BE2C (cell line): ENCODE measurements at regions not wholly inside any gene's neighbourhood (a gene's known extent, or its start where the extent isn't known, plus 50 kb on each side); places are given as distances from the start of the nearest gene placed in this dataset.
"Not testable (repeated sequence)": the region's sequence is repeated elsewhere in the genome, so short reads cannot be mapped to it uniquely, and the experiment has no call there.

ENCODE experiments used
- DNase-seq: peaks from one replicate; pipeline ENCODE4 v3.0.0-alpha.2; 2020
- H3K27me3 ChIP-seq: fragments of 250-450 bp; sonication (Bioruptor Pico); 2 replicates; pipeline ENCODE4 v1.5.1; 2020; ENCODE audit warnings: mild to moderate bottlenecking
- H3K36me3 ChIP-seq: fragments of 250-450 bp; sonication (Bioruptor Pico); 2 replicates; pipeline ENCODE4 v1.5.1; 2020; ENCODE audit warnings: mild to moderate bottlenecking
- H3K4me1 ChIP-seq: fragments of 250-450 bp; sonication (Bioruptor Pico); 2 replicates; pipeline ENCODE4 v1.5.1; 2020
- H3K4me3 ChIP-seq: 2 replicates; pipeline ENCODE4 v1.5.1; 2011; ENCODE audit warnings: low read depth, low read length
- H3K9me3 ChIP-seq: fragments of 250-450 bp; sonication (Bioruptor Pico); 2 replicates; pipeline ENCODE4 v1.5.1; 2020
- TF ChIP-seq, protein P1 (sequence below): IDR thresholded peaks from 2 replicates; pipeline ENCODE4 v1.5.1; 2012; ENCODE audit warnings: mild to moderate bottlenecking, low read depth, low read length

DNA sequence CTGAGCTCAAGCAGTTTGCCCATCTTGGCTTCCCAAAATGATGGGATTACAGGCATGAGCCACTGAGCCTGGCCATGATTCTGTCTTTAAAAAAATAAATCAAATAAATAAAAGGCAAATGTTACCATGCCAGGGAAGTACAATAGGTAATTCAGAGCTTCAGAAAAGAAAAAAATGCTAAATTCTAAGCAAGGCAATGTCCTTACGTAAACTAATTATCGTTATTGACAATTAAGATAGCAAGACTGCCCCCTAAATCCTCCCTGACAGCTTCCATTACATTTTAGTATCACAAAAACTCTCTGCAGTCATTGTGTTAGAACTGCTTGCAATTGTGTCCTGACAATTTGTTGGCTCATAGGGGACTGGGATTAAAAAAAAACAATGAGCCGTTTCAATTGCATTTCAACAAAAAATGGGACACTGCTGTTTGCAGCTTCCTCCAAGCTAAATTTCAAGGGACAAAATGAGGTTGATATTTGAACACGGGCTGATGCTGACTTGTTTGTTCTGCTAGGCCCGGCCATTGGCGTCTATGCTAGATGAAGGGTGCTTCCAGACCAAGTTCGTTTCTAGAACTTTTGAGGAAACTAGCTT, 88.9 kb downstream of the MOGAT1 start:
- TF ChIP-seq, protein P1, sequence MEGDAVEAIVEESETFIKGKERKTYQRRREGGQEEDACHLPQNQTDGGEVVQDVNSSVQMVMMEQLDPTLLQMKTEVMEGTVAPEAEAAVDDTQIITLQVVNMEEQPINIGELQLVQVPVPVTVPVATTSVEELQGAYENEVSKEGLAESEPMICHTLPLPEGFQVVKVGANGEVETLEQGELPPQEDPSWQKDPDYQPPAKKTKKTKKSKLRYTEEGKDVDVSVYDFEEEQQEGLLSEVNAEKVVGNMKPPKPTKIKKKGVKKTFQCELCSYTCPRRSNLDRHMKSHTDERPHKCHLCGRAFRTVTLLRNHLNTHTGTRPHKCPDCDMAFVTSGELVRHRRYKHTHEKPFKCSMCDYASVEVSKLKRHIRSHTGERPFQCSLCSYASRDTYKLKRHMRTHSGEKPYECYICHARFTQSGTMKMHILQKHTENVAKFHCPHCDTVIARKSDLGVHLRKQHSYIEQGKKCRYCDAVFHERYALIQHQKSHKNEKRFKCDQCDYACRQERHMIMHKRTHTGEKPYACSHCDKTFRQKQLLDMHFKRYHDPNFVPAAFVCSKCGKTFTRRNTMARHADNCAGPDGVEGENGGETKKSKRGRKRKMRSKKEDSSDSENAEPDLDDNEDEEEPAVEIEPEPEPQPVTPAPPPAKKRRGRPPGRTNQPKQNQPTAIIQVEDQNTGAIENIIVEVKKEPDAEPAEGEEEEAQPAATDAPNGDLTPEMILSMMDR = no peak
- H3K4me3 ChIP-seq = no peak overlapping the region
- H3K36me3 ChIP-seq = no peaks in the 10 kb centered on the region

DNA sequence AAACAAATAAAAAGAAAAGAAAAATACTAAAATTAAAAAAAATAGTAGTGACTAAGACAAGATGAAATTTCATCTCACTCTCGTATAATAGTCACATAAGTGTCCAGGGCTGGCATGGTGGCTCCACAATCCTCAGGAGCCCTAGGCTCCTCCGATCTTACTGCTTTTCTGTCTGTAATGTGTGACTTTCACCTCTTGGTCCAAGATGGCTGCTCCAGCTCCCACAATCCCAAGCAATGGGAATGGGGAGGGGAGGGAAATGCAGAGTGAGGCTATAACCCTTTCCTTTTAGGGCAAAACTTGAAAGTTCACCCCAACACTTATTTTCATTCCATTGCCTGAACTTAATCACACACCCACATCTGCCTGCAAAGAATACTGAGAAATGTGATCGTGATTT, 90.4 kb downstream of the MOGAT1 start:
- TF ChIP-seq, protein P1 = no peak
- Histone ChIP-seq H3K27me3 (no peaks in the 10 kb centered on the region), H3K9me3 (no peaks in the 10 kb centered on the region), H3K4me1 (no peaks in the 10 kb centered on the region), H3K4me3 (no peak overlapping the region), H3K36me3 (no peaks in the 10 kb centered on the region)
- no peak for DNase-seq

More for the DNA sequence above, 88.9 kb downstream of the MOGAT1 start:
- no peaks in the 10 kb centered on the region for H3K9me3 ChIP-seq
- no peaks in the 10 kb centered on the region for H3K4me1 ChIP-seq
- DNase-seq = no peak
- no peaks in the 10 kb centered on the region for H3K27me3 ChIP-seq

DNA sequence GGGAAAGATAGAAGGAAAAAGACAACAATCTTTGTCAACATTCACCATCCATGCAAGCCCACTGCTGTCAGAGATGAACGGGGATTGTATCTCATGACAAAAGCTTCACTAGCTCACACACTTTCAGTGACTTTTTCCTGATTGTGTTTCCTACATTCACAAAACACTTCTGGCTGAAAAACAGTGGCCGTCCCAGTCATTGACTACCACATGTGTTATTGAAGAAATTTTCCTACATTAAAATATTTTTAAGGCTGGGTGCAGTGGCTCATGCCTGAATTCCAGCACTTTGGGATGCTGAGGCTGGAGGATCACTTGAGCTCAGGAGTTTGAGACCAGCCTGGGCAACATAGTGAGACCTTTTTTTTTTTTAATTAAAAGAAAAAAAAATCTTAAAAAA, 90.9 kb downstream of the MOGAT1 start:
- TF ChIP-seq, protein P1 = no peak
- no peaks in the 10 kb centered on the region for H3K27me3 ChIP-seq
- H3K36me3 ChIP-seq = no peaks in the 10 kb centered on the region
- H3K4me1 ChIP-seq = no peaks in the 10 kb centered on the region
- H3K4me3 ChIP-seq = no peak overlapping the region
- no peak for DNase-seq
- H3K9me3 ChIP-seq = no peaks in the 10 kb centered on the region

DNA sequence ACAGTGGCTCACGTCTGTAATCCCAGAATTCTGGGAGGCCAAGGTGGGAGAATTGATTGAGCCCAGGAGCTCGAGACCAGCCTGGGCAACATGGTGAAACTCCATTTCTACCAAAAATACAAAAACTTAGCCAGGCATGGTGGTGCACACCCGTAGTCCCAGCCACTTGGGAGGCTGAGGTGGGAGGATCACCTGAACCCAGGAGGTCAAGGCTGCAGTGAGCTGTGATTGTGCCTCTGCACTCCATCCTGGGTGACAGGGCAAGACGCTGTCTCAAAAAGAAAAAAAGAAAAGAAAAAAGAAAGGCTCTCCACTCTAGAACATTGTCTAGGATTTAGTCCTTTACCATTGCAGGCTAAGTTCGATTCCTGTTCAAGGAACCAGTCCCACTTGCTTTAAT, 94.4 kb downstream of the MOGAT1 start:
- not testable (repeated sequence) for H3K4me3 ChIP-seq, DNase-seq, H3K4me1 ChIP-seq, H3K36me3 ChIP-seq, H3K27me3 ChIP-seq, H3K9me3 ChIP-seq

DNA sequence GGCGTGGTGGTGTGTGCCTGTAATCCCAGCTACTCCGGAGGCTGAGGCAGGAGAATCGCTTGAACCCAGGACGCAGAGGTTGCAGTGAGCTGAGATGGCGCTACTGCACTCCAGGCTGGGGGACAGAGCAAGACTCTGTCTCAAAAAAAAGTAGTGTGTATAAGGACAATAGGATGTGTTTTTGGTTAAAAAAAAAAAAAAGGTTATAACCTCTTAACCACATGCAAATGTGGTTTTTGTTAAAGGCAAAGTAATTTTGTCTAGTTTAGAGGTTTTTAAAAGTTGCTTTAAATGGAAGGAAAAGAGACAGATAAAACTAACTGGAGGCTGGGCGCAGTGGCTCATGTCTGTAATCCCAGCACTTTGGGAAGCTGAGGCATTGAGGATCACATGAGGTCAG, 92.8 kb upstream of the ACSL3 start:
- H3K9me3 ChIP-seq, H3K4me1 ChIP-seq, DNase-seq, H3K36me3 ChIP-seq, H3K4me3 ChIP-seq, H3K27me3 ChIP-seq: not testable (repeated sequence)

DNA sequence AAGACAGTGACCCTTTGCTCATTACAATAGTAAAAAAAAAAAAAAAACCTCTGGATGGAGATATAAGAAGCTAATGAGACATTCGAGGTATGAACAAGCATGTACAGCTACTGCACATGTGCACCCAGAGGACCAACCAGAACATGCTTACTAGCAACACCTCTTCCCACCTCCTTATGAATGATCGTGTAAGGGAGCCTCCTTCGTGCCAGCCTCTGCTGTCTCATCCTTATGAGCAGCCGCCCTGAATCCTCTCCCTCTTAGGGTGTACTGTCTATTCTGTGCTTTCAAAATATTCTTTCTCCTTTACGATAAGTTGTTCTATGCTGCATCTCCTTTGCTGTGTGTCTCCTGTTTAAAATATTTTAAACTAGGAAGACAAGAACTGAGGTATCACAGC, 91.4 kb upstream of the ACSL3 start:
- TF ChIP-seq, protein P1 = no peak
- Histone ChIP-seq H3K36me3 (no peaks in the 10 kb centered on the region), H3K4me3 (no peak overlapping the region), H3K27me3 (no peaks in the 10 kb centered on the region), H3K9me3 (no peaks in the 10 kb centered on the region), H3K4me1 (no peaks in the 10 kb centered on the region)
- DNase-seq = no peak

DNA sequence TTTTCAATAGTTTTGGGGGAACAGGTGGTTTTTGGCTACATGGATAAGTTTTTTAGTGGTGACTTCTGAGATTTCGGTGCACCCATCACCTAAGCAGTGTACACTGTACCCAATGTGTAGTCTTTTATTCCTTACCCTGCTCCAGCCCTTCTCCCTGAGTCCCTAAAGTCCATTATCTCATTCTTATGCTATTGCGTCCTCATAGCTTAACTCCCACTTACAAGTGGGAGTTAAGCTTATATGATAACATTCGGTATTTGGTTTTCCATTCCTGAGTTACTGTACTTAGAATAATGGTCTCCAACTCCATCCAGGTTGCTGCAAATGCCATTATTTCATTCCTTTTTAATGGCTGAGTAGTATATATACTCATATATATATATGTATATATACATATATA, 90.9 kb upstream of the ACSL3 start:
- Histone ChIP-seq H3K4me3 (no peak overlapping the region), H3K4me1 (no peaks in the 10 kb centered on the region), H3K36me3 (no peaks in the 10 kb centered on the region), H3K9me3 (no peaks in the 10 kb centered on the region), H3K27me3 (no peaks in the 10 kb centered on the region)
- no peak for DNase-seq
- TF ChIP-seq, protein P1 = no peak
